ENCODE measurements at regions not wholly inside any gene's neighbourhood (a gene's known extent, or its start where the extent isn't known, plus 50 kb on each side); places are given as distances from the start of the nearest gene placed in this dataset.
"Not testable (repeated sequence)": the region's sequence is repeated elsewhere in the genome, so short reads cannot be mapped to it uniquely, and the experiment has no call there.

GRCh38 chr13:61654481-61654880 lies 238.8 kb upstream of the PCDH20 start:
- H3K27me3 Mint-ChIP-seq = no peaks in the 10 kb centered on the region
- CTCF ChIA-PET = no interaction called here
- H3K4me3 Mint-ChIP-seq = no peak overlapping the region
- H3K36me3 Mint-ChIP-seq = no peaks in the 10 kb centered on the region
- no peak overlapping the region for H3K27ac Mint-ChIP-seq
- peaks cover 7% of the 10 kb centered on the region for H3K9me3 Mint-ChIP-seq
- H3K4me1 Mint-ChIP-seq = no peaks in the 10 kb centered on the region
- DNase-seq = no peak

GRCh38 chr13:61648547-61648946 lies 232.9 kb upstream of the PCDH20 start:
- CTCF ChIA-PET = no interaction called here
- peaks cover 12% of the 10 kb centered on the region for H3K9me3 Mint-ChIP-seq
- H3K27me3 Mint-ChIP-seq = no peaks in the 10 kb centered on the region

DNA sequence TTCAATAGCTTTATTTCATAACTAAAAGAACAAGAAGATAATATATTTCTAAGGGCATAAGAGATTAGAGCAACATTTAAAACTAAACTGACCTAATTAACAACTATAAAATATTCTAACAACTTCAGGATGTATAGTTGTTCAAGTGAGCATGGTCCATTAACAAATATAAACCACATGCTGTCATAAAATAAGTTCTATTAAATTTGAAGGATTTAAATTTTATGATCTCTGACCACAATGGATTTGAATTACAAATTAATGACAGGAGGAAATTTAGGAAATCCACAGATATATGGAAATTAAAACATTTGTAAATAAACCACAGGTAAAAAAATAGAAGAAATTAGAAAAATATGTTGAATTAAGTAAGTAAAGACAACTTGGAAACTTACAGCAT lies 196.5 kb upstream of the PCDH20 start:
- Mint-ChIP-seq H3K36me3 (no peaks in the 10 kb centered on the region), H3K27ac (no peak overlapping the region), H3K4me3 (no peak overlapping the region), H3K27me3 (no peaks in the 10 kb centered on the region), H3K9me3 (no peaks in the 10 kb centered on the region), H3K4me1 (no peaks in the 10 kb centered on the region)
- DNase-seq = no peak
- CTCF ChIA-PET = no interaction called here

More at GRCh38 chr13:61648547-61648946, 232.9 kb upstream of the PCDH20 start:
- Mint-ChIP-seq H3K27ac (no peak overlapping the region), H3K4me1 (no peaks in the 10 kb centered on the region), H3K36me3 (no peaks in the 10 kb centered on the region), H3K4me3 (no peak overlapping the region)
- DNase-seq = no peak

GRCh38 chr13:61608138-61608537 lies 192.5 kb upstream of the PCDH20 start:
- no peak overlapping the region for H3K27ac Mint-ChIP-seq
- no peaks in the 10 kb centered on the region for H3K27me3 Mint-ChIP-seq
- H3K9me3 Mint-ChIP-seq = peaks cover 2% of the 10 kb centered on the region
- H3K4me1 Mint-ChIP-seq = no peaks in the 10 kb centered on the region
- DNase-seq = no peak
- CTCF ChIA-PET = no interaction called here
- no peak overlapping the region for H3K4me3 Mint-ChIP-seq
- H3K36me3 Mint-ChIP-seq = no peaks in the 10 kb centered on the region

DNA sequence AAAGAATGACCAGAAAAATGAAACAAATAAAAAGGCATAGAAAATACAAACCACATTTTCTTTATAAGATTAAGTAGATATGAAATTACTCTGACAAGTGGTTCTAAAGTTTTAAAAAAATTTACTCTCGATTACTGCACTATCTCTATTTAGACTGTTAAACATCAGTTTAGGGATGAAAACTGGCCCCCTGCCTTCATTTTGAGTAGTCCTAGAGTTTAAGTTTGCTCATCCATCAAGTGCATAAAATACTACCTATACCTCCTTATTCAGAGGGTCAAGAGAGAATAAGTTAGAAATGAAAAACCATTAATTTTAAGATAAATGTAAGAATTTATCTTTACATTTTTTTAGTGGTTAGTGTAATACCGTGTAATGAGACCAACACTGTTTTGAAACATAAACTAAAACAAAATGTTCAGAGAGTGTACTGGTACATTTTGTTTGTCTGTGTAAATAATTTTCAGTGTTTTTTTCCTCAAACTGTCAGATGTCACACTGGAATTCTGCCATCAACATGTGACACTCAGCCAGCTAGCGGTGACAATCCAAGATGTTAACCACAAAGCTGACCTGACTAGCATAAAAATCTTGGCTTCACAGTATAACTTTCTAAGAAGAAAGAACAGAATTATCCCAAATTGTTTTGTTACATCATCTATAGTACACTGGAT lies 184.8 kb upstream of the PCDH20 start:
- Mint-ChIP-seq H3K27ac (no peak overlapping the region), H3K4me1 (no peaks in the 10 kb centered on the region), H3K27me3 (no peaks in the 10 kb centered on the region), H3K4me3 (no peak overlapping the region), H3K9me3 (peaks cover 4% of the 10 kb centered on the region), H3K36me3 (no peaks in the 10 kb centered on the region)
- CTCF ChIA-PET = no interaction called here
- no peak for DNase-seq

DNA sequence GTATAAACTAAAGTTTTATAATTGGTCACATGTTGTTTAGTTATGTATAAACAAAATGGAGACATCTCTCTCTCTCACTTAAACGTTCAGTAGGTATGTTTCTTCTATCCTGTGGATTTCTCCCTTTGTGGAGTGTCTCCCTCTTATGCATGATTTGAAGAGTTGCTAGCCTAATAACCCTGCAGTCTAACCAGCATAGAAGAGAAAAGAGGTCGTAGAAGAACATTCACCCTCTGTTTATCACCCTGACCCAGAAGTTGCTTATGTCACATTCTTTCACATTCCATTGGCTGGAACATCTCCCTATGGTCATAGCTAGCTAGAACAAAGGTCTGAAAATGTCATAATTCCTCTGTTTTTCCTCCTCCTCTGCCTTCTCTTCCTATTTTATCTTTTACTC lies 176.8 kb upstream of the PCDH20 start:
- H3K4me1 Mint-ChIP-seq = no peaks in the 10 kb centered on the region
- no peaks in the 10 kb centered on the region for H3K27me3 Mint-ChIP-seq
- DNase-seq = no peak
- no peak overlapping the region for H3K27ac Mint-ChIP-seq
- CTCF ChIA-PET = no interaction called here
- peaks cover under 1% of the 10 kb centered on the region for H3K9me3 Mint-ChIP-seq
- H3K4me3 Mint-ChIP-seq = no peak overlapping the region
- no peaks in the 10 kb centered on the region for H3K36me3 Mint-ChIP-seq

DNA sequence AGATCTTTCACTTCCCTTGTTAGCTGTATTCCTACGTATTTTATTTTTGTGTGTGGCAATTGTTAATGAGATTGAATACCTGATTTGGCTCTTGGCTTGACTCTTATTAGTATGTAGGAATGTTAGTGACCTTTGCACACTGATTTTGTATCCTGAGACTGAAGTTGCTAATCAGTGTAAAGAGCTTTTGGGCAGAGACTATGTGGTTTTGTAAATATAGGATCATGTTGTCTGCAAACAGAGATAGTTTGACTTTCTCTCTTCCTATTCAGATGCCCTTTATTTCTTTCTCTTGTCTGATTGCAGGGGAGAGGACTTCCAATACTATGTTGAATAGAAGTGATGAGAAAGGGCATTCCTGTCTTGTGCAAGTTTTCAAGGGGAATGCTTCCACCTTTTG lies 160.3 kb upstream of the PCDH20 start:
- DNase-seq = no peak
- Mint-ChIP-seq H3K9me3 (peaks cover 6% of the 10 kb centered on the region), H3K27ac (no peak overlapping the region), H3K4me3 (no peak overlapping the region), H3K4me1 (no peaks in the 10 kb centered on the region), H3K27me3 (no peaks in the 10 kb centered on the region), H3K36me3 (no peaks in the 10 kb centered on the region)
- CTCF ChIA-PET = no interaction called here

DNA sequence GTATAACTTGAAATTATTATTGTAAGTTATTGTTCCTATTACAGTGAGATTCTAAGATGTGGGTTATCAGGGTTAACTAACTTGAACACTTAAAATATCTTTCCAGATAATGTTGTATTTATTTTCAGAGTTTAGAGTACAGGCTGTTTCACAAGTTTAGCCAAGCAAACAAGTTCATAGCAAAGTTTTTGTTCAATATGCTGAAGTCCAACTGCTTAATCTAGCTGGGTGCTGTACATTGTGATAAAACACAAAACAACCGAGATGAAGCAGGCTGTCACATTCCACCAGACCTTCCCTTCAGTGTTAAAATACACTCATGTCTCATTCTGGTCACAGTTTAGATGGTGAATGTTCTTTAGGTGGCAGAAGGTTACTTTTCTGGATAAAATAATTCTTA lies 148.0 kb upstream of the PCDH20 start:
- H3K27me3 Mint-ChIP-seq = no peaks in the 10 kb centered on the region
- CTCF ChIA-PET = no interaction called here
- no peak overlapping the region for H3K27ac Mint-ChIP-seq
- peaks cover 7% of the 10 kb centered on the region for H3K9me3 Mint-ChIP-seq
- DNase-seq = no peak
- no peaks in the 10 kb centered on the region for H3K4me1 Mint-ChIP-seq
- H3K36me3 Mint-ChIP-seq = no peaks in the 10 kb centered on the region
- H3K4me3 Mint-ChIP-seq = no peak overlapping the region

GRCh38 chr13:61546911-61547310 lies 131.3 kb upstream of the PCDH20 start:
- CTCF ChIA-PET = no interaction called here
- no peak overlapping the region for H3K4me3 Mint-ChIP-seq

GRCh38 chr13:61546413-61546812 lies 130.8 kb upstream of the PCDH20 start:
- Mint-ChIP-seq H3K27ac (no peak overlapping the region), H3K27me3 (no peaks in the 10 kb centered on the region), H3K4me1 (no peaks in the 10 kb centered on the region), H3K4me3 (no peak overlapping the region), H3K36me3 (no peaks in the 10 kb centered on the region), H3K9me3 (no peaks in the 10 kb centered on the region)
- CTCF ChIA-PET = no interaction called here
- DNase-seq = no peak

More at GRCh38 chr13:61546911-61547310, 131.3 kb upstream of the PCDH20 start:
- no peak overlapping the region for H3K27ac Mint-ChIP-seq
- H3K4me1 Mint-ChIP-seq = no peaks in the 10 kb centered on the region
- H3K9me3 Mint-ChIP-seq = no peaks in the 10 kb centered on the region
- DNase-seq = no peak
- no peaks in the 10 kb centered on the region for H3K27me3 Mint-ChIP-seq
- no peaks in the 10 kb centered on the region for H3K36me3 Mint-ChIP-seq

- Mint-ChIP-seq H3K27me3 (no peaks in the 10 kb centered on the region), H3K4me1 (no peaks in the 10 kb centered on the region), H3K27ac (no peak overlapping the region), H3K36me3 (no peaks in the 10 kb centered on the region), H3K4me3 (no peak overlapping the region), H3K9me3 (peaks cover 2% of the 10 kb centered on the region)
- no peak for DNase-seq
- CTCF ChIA-PET = no interaction called here
These were observed 120.8 kb upstream of the PCDH20 start for GRCh38 chr13:61536433-61536832.

DNA sequence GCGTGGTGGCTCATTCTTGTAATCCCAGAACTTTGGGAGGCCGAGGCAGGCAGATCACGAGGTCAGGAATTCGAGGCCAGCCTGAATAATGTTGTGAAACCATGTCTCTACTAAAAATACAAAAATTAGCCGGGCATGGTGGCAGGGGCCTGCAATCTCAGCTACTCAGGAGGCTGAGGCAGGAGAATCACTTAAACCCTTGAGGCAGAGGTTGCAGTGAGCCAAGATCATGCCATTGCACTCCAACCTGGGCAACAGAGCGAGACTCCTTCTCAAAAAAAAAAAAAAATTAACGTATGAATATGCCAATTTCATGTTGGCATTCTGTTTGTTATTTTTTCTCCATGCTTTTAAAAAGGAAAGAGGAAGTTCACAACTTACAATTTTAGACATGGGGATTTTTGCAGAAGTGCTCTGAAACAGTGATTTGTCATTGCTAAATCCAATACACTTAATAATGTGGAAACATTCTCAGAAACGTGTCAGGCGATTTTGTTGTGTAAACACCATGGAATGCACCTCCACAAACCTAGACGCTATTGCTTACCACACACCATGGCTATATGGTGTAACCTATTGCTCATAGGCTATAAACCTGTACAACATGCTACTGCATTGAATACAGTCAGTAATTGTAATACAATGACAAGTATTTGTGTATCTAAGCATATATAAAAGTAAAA lies 115.9 kb upstream of the PCDH20 start:
- Mint-ChIP-seq H3K4me3 (no peak overlapping the region), H3K36me3 (no peaks in the 10 kb centered on the region), H3K9me3 (no peaks in the 10 kb centered on the region), H3K4me1 (no peaks in the 10 kb centered on the region), H3K27me3 (no peaks in the 10 kb centered on the region), H3K27ac (no peak overlapping the region)
- no peak for DNase-seq
- CTCF ChIA-PET = no interaction called here

DNA sequence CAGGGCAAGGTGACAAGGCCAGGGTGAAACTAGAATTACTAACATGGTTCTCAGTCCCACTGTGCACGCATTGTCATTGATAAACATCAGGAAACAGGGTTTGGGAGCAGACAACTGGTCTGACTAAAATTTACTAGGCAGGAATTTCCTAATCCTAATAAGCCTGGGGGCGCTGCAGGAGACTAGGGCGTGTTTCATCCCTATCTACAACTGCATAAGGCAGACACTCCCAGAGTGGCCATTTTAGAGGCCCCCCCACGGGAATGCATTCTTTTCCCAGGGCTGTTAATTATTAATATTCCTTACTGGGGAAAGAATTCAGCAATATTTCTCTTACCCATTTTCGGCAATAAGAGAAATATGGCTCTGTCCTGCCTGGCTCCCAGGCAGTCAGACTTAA lies 103.6 kb upstream of the PCDH20 start:
- H3K4me3 Mint-ChIP-seq, H3K27me3 Mint-ChIP-seq, DNase-seq, H3K36me3 Mint-ChIP-seq, H3K4me1 Mint-ChIP-seq, H3K9me3 Mint-ChIP-seq, CTCF ChIA-PET, H3K27ac Mint-ChIP-seq: not testable (repeated sequence)

DNA sequence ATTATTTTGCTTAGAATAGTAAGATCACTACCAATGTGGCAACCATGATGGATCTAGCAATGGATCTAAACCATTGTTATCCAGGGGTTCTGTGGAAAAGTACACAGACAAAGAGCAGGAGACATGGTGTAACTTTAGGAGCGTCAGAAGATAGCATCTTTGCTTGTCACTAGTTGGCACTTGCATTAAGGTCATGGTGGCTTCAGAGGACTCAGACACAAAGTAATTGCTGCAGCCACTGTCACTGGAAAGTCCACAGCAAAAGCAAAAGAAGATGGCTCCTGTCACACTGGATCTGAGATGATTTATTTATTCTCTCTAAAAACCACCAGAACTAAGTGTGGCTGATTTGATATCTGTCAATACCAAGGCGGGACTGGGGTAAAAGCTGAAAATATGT lies 93.3 kb upstream of the PCDH20 start:
- H3K27me3 Mint-ChIP-seq = no peaks in the 10 kb centered on the region
- no peaks in the 10 kb centered on the region for H3K36me3 Mint-ChIP-seq
- no peaks in the 10 kb centered on the region for H3K9me3 Mint-ChIP-seq
- no peak overlapping the region for H3K27ac Mint-ChIP-seq
- H3K4me3 Mint-ChIP-seq = no peak overlapping the region
- no peaks in the 10 kb centered on the region for H3K4me1 Mint-ChIP-seq
- no peak for DNase-seq
- CTCF ChIA-PET = no interaction called here

DNA sequence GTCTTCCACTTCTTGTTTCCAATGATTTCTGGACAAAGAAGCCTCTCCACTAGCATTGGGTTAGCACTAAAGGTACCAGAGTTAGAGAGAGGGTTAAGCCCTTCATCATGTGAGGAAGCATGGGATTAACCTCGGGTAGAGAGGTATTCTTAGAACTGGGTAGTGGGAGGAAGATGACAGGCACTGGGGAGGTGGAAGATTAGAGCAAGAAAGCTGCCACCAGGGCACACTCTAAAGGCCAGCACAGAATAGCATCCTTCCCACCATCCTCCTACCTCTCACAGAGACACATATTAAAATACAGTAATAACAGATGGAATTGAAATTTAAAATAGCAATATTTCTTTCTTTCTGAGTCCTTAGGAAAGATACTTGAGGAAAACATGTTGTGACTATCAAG lies 84.5 kb upstream of the PCDH20 start:
- no peak for DNase-seq
- H3K9me3 Mint-ChIP-seq = no peaks in the 10 kb centered on the region
- no peaks in the 10 kb centered on the region for H3K36me3 Mint-ChIP-seq
- H3K27ac Mint-ChIP-seq = no peak overlapping the region
- H3K4me1 Mint-ChIP-seq = no peaks in the 10 kb centered on the region
- CTCF ChIA-PET = no interaction called here
- no peaks in the 10 kb centered on the region for H3K27me3 Mint-ChIP-seq
- H3K4me3 Mint-ChIP-seq = no peak overlapping the region

Data from activated naive CD4-positive, alpha-beta T cell treated with anti-CD3 and anti-CD28 coated beads, Interleukin-2, amount 10 ng/mL, durations not matched to agents 7 days and 5 days (primary cell).